NCI-H1436 treated with DMSO at 0.1 percent for 48 hours (cell line): ENCODE measurements at regions not wholly inside any gene's neighbourhood (a gene's known extent, or its start where the extent isn't known, plus 50 kb on each side); places are given as distances from the start of the nearest gene placed in this dataset.
A peak's percentile ranks its signal among the peaks of the same experiment; 100 is the strongest.
"Not testable (repeated sequence)": the region's sequence is repeated elsewhere in the genome, so short reads cannot be mapped to it uniquely, and the experiment has no call there.

Experiments used
- DNase-seq: peaks from one replicate; lab custom pipeline; 2025; lab: John Stamatoyannopoulos, UW

GRCh38 chrX:89539150-89539549 lies 382.6 kb upstream of the TGIF2LX start:
- not testable (repeated sequence) for DNase-seq

GRCh38 chrX:89557146-89557545 lies 364.6 kb upstream of the TGIF2LX start:
- DNase-seq, result not testable (repeated sequence)

GRCh38 chrX:89562079-89562478 lies 359.6 kb upstream of the TGIF2LX start:
- DNase-seq, result not testable (repeated sequence)

- not testable (repeated sequence) for DNase-seq
Observed at GRCh38 chrX:89563107-89563506, 358.6 kb upstream of the TGIF2LX start.

GRCh38 chrX:89567787-89568186 lies 353.9 kb upstream of the TGIF2LX start:
- not testable (repeated sequence) for DNase-seq

GRCh38 chrX:89581868-89582267 lies 339.8 kb upstream of the TGIF2LX start:
- not testable (repeated sequence) for DNase-seq

GRCh38 chrX:89631858-89632257 lies 289.9 kb upstream of the TGIF2LX start:
- DNase-seq, result not testable (repeated sequence)

GRCh38 chrX:89635887-89636286 lies 285.8 kb upstream of the TGIF2LX start:
- DNase-seq, result not testable (repeated sequence)

GRCh38 chrX:89658662-89659061 lies 263.0 kb upstream of the TGIF2LX start:
- DNase-seq, result not testable (repeated sequence)

GRCh38 chrX:89706481-89706880 lies 215.2 kb upstream of the TGIF2LX start:
- not testable (repeated sequence) for DNase-seq

- DNase-seq, result not testable (repeated sequence)
Observed at GRCh38 chrX:89707363-89707927, 214.3 kb upstream of the TGIF2LX start.

GRCh38 chrX:89734367-89734766 lies 187.3 kb upstream of the TGIF2LX start:
- not testable (repeated sequence) for DNase-seq

- DNase-seq, result not testable (repeated sequence)
Observed at GRCh38 chrX:89756466-89756865, 165.2 kb upstream of the TGIF2LX start.

- not testable (repeated sequence) for DNase-seq
Observed at GRCh38 chrX:89757767-89758166, 163.9 kb upstream of the TGIF2LX start.

GRCh38 chrX:89759076-89759685 lies 162.5 kb upstream of the TGIF2LX start:
- not testable (repeated sequence) for DNase-seq

- DNase-seq, result not testable (repeated sequence)
Observed at GRCh38 chrX:89771639-89772038, 150.1 kb upstream of the TGIF2LX start.

GRCh38 chrX:89811440-89811839 lies 110.3 kb upstream of the TGIF2LX start:
- DNase-seq, result not testable (repeated sequence)

- DNase-seq, result not testable (repeated sequence)
Observed at GRCh38 chrX:89839723-89840122, 82.0 kb upstream of the TGIF2LX start.

- DNase-seq, result peak; percentile 0
Observed at GRCh38 chrX:89871662-89872061, 50.0 kb upstream of the TGIF2LX start.
